Daoy (cell line): ENCODE measurements at regions not wholly inside any gene's neighbourhood (a gene's known extent, or its start where the extent isn't known, plus 50 kb on each side); places are given as distances from the start of the nearest gene placed in this dataset.

Experiments used
- DNase-seq: peaks from one replicate; pipeline ENCODE4 v3.0.0-alpha.2; 2015; ENCODE audit warnings: low read depth

- DNase-seq, result no peak
These were observed 119.5 kb upstream of the RIMBP3 start for GRCh38 chr22:18731075-18731666.

DNA sequence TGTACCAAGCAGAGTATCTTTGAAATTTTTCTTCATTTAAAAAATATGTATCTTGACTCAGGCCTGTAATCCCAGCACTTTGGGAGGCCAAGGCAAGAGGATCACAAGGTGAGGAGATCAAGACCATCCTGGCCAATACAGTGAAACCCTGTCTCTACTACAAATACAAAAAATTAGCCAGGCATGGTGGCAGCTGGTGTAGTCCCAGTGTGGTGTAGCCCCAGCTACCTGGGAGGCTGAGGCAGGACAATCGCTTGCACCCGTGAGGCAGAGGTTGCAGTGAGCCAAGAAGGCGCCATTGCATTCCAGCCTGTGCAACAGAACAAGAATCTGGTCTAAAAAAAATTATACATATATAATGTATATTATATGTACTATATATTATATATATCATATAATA, 118.7 kb upstream of the RIMBP3 start:
- DNase-seq, result peak; percentile 0
